HG02884 (cell line): ENCODE measurements at regions not wholly inside any gene's neighbourhood (a gene's known extent, or its start where the extent isn't known, plus 50 kb on each side); places are given as distances from the start of the nearest gene placed in this dataset.
A peak's percentile ranks its signal among the peaks of the same experiment; 100 is the strongest.
"Not testable (repeated sequence)": the region's sequence is repeated elsewhere in the genome, so short reads cannot be mapped to it uniquely, and the experiment has no call there.

Experiments used
- ATAC-seq: cut with Tn5 transposase; IDR thresholded peaks from one replicate; pipeline ENCODE4 v1.9.1; 2021; ENCODE audit warnings: mild to moderate bottlenecking, moderate library complexity; ENCODE audit not compliant: unreplicated experiment

DNA sequence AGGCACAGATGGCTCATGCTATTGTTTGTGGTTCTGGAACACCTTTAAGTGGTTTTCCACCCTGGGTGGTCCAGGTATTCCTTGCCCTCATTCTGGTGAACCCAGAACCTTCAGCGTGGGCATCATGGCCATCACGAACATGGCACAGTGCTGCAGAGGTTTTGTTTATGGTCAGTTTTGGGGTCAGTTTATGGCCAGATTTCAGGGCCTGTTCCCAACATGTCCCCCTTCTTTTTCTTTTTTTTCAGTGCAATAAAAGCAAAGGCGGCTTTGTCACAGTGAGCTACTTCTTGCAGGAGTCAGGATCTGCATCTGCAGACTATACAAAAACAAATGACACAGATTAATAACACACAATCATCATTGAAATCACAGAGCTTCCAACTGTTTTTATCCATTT lies 1085.0 kb upstream of the ALCAM start:
- ATAC-seq: no peak

DNA sequence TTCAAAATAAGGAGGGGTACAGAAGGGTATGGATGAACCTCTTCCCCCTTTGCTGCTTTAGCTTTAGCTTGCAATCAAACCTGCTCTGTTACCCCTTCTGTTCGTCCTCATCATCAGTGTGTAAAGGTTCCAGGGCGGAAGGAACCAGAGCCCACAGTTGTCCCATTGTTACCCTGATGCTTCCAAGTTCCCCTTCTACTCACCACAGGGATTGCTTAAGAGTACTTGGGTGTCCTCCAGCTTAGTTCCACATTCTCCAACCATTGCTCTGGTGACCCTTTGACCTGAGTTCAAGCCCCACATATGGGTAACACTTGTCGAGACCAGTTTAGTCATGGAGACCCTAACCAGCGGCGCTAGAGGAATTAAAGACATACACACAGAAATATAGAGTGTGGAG lies 1080.1 kb upstream of the ALCAM start:
- ATAC-seq: no peak

DNA sequence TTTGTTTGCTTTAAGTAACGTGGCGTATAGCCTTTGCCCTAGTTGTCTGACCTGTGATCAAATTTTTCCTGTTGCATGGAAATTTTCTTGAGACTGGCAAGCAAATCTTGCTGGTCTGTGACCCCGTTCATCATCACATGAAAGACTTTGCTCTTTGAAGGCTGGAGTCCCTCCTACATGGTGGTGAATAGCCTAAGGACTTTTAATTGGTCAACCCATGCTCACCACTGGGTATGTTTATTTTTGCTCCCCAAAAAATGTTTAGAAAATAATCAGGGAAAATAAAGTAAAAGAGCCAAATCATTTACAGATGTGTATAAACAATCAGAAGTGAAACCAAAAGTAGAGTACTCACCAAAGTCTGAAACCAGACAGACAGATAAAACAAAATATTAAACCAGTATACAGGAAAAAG lies 1075.3 kb upstream of the ALCAM start:
- peak; percentile 52 for ATAC-seq

DNA sequence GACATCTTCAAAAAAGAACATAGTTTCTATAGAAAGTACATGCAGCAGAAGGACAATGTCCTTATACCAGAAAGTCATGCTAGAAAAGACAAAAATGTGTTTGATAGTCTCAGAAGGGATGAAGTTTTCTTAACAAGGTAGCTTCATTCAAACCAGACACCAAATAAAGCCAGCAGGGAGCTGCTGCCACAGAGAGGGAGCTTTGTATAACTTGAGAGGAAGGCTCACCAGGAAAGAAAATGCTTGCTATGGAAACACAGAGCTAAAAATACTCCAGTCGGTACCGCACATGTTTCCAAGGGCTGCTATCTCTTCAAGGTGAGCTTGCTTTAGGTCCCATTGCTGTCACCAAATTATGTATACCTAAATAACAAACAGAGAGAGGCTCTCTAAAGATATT lies 1074.8 kb upstream of the ALCAM start:
- ATAC-seq: peak; percentile 22

DNA sequence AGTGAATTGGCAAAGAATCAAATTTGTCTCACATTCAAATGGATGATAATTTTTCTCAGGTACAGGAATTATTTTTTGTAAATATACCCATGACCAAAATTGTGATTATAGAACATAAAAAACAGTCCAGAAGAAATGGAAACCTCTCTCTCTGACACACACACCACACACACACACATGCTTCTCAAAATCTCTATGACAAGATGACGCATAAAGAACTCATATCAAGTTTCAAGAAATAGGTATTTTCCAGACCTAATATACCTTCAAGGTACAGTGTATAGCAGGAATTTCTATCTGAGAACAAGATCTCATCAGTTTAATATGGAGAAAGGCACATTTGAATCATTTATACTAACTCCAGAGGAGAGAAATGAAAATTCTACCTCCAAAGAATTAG lies 1069.1 kb upstream of the ALCAM start:
- no peak for ATAC-seq

DNA sequence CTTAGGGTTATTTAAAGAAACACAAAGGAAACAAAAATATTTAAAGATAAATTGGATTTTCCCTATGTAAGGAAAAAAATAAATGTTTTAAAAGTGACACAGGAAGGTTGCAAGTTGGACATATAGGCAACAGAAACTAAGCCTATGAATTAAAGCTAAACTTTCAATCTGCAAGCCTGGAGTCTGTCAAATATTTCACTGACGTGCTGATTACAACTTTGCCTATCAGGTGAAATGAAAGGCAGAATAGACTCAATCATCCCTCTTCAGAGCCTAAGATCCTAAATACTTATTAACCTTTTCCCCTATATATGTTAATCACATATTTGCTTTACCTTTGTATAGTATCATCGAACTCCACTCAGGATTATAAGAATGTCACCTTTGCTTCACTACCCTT lies 1068.0 kb upstream of the ALCAM start:
- no peak for ATAC-seq

DNA sequence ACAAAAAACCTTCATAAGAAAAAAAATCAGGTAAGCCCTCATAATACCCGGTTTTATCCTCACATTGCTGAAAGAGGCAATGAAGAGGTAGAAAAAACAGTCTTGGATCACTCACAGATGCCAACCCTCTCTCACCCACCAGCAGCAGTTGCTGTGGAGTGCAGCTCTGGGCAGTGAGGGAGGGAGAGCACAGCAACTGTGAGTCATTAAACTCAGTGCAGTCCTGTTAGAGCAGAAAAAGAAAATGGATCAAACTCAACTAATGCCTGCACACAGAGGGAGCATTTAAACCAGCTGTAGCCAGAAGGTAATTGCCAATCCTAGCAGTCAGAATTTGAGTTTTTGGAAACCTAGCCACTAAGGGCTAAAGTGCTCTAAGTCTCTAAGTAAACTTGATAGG lies 1050.6 kb upstream of the ALCAM start:
- ATAC-seq: no peak

DNA sequence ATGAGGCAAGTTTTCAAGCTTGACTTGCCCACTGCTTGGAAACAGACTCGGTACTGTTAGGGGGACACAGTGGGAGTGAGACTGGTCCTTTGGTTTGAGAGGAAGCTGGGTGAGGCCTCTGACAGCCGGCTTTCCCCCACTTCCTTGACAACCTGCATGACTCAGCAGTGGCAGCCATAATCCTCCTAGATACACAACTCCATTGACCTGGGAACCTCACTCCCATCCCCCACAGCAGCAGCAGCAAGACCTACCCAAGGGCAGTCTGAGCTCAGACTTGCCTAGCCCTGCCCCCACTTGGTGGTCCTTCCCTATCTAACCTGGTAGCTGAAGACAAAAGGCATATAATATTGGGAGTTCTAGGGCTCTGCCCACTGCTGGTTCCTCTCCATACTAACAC lies 1043.5 kb upstream of the ALCAM start:
- no peak for ATAC-seq

DNA sequence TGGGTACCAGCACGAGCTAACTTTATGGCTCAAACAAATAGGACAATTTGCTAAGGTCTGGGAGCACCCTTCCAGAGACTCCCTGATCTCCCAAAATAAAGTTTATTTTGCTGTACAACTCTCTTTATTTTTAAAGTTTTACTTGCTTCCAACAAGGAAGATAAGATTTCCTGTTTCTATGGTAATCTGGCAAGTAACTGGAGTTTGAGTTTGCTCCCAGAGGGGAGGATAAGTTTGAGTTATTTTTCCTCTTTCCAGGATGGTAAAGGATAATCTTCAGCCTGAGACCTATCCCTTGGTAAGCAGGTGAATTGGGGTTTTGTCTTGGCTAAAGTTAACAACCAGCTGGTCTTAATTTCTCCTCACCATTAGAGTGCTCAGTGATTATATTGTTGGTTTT lies 1019.4 kb upstream of the ALCAM start:
- ATAC-seq: no peak

DNA sequence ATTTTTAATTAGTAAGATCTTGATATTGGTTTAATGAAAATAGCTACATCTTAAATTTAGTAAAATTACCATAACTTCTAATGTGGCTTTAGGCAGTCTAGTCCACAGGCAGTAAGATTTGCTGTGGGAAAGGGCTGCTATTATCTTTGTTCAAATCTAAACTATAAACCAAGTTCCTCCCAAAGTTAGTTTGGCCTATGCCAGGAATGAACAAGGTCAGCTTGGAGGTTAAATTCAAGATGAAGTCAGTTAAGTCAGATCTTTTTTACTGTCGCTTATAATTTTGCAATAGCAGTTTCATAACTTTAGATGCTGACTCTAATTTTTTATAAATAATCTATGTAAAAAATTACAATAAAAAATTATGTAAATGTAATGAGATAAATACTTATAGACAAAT lies 1016.9 kb upstream of the ALCAM start:
- no peak for ATAC-seq

DNA sequence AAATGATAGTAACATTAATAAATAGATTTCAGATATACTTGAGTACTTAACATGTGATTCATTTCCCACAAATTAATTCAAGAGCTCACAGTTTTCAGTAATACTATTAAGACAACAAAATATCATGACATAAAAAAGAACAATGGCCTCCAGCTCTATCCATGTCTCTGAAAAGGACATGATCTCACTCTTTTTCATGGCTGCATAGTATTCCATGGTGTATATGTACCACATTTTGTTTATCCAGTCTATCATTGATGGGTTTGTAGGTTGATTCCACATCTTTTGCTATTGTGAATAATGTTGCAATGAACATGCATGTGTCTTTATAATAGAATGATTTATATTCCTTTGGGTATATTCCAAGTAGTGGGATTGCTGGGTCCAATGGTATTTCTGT lies 1012.8 kb upstream of the ALCAM start:
- no peak for ATAC-seq

DNA sequence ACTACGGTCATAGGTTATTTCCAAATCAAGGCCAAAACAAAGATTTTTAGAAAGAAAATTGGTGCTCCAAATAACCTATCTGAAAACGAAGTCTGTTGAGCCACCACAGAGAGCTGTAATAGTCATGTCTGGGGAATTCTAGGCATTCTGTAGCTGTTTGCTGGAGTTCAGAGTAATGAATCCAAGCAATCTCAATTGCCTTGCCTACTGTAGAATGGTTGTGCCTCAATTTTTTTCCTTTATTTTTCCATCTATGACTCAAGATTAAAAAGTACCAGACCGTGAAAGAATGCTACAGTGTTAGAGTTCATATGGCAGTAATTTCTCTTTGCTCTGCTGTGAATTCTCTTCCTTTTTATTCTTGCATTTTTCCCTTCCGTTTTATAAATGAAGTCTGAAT lies 1007.2 kb upstream of the ALCAM start:
- no peak for ATAC-seq

DNA sequence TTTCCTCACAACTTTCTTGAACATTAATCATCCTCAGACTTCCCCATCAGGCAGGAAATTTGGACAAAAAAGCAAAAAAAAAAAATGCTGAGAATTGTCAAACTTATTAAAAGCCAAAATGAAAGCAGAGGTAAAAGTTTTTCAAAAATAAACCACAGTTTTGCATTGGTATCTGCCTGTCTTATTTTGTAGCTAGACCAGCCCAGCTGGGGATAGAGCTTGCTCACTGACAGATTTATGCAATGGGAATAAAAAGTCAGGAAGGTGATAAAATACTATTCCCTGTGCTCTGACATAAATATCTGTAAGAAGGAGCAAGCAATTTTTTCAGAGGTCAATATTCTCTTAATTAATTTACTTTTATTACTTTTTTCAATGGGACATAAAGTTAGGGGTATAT lies 1006.7 kb upstream of the ALCAM start:
- ATAC-seq: no peak

DNA sequence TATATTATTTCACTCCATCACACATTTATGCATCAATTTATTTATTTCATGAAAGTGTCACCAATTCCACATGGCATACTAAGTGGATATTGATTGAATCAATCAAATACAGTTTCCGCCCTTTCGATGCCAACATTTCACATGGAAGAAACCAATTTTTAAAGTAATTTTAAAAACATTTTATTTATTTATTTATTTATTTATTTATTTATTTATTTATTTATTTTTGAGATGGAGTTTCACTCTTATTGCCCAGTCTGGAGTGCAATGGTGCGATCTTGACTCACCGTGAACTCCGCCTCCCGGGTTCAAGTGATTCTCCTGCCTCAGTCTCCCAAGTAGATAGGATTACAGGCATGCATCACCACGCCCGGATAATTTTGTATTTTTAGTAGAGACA lies 1005.0 kb upstream of the ALCAM start:
- not testable (repeated sequence) for ATAC-seq

DNA sequence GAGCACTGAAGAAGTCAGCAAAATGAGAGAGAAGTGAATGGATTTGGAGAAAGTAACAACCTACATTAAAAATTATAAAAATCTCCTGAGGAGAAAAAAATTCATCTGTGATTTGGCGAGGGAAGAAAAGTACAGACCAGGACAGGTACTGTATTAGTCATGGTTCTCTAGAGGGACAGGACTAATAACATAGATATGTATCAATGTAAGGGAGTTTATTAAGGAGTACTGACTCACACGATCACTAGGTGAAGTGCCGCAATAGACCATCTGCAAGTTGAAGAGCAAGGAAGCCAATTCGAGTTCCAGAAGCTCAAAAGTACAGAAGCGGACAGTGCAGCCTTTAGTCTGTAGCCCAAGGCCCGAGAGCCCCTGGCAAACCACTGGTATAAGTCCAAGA lies 1004.4 kb upstream of the ALCAM start:
- ATAC-seq: no peak

DNA sequence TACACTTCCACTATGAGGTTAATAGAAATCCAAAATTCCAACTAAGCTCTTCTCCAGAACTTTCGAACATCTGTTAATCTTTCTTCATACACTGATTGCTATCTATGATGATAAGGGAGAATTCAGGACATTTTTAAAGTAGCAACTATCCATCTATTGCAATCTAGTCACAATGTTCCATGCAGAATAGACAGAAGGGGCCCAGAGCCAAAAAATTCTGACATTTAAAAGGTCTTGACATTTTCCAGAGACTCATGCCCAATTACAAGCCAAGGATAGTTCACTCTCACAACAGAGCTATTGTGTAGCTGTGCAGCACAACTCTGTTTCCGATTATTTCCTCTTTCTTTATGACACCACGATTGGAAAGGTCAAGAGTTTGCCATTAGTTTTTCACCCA lies 999.7 kb upstream of the ALCAM start:
- ATAC-seq: no peak

DNA sequence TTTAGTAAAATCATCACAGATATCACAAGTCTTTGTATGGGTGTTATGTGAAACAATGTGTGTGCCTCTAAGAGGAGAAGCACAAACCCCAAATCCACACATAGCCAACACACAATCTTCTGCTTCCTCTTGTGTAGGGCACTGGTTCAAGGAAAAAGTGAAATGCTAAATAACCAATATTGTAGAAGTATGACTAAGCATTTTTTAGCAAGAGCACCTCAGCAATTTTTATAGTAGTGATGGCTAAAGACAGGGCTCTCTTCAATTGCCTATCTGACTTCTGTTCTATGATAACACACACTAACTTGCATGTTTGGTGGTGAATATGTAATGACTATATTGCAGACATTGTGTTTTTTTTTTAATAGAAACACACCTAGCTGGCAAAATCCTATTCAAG lies 997.9 kb upstream of the ALCAM start:
- ATAC-seq: no peak

DNA sequence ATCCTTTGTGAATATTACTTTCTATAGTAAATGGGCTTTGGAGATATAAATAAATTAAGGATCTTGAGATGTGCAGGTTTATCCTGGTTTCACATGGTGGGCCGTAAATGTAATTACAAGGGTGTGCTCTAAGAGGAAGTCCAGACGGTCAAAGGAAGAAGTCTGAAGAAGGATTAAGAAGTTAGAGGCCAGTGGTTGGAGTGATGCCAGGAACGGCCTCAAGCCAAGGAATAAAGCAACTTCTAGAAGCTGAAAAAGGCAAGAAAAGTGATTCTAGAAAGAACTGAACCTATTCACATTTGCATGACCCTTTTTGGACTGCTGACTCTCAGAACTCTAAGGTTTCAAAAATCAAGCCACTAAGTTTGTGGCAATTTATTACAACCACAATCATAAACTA lies 981.3 kb upstream of the ALCAM start:
- no peak for ATAC-seq

DNA sequence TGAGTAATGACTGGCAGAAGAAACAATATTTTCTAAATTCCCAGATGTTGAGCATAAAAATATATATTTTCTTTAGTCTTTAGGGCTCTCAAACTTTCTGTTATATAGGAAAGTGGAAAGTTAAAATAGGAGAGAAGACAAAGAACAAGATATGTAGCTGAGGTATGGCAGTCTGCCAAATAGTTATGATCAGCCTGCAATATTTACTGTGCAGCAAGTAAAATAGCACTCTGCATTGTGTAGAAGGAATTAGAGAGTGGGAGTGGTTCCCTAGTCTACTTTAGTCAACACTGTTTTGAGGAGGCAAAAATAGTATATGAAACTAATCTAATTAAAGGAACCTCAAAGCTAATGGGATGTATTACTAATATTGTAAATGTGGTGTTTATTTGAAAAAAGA lies 978.1 kb upstream of the ALCAM start:
- ATAC-seq: no peak

DNA sequence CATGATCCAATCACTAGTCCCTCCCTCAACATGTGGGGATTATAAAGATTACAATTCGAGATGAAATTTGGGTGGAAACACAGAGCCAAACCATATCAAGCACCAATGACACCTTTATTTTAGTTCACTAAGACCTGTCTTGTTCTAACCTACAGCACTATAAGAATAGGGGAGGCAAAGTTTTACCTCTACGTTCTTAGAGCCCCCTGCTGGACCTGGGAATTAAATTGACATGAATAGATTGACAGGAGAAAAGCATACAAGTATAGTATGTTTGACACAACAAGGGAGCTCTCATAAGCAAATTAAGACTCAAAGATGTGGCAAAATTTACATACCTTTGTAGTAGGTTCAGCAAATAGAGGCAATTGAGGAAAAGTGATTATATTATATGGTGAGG lies 974.4 kb upstream of the ALCAM start:
- no peak for ATAC-seq

DNA sequence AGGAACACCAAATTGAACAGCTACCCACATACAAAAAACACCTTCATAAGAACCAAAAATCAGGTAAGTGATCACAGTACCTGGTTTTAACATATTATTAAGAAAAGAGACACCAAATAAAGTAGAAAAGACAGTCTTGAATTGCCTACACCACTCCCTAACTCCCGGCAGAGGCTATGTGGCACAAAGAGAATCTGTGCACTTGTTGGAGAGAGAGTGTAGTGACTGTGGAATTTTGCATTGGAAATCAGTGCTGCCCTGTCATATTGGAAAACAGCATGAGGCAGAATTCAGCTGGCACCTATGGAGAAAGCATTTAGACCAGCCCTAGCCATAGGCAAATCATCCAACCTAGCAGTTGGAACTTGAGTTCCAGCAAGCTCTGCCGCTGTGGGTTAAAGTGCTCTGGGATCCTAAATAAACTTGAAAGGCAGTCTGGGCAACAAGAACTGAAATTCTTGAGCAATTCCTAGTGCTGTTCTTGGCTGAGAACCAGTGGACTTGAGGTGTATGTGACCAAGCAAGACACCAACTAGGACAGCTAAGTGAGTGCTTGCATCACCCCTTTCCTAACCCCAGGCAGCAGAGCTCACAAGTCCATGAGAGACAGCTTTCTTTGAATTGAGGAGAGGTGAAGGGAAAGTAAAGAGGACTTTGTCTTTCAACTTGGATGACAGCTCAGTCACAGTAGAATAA lies 969.6 kb upstream of the ALCAM start:
- ATAC-seq: no peak

DNA sequence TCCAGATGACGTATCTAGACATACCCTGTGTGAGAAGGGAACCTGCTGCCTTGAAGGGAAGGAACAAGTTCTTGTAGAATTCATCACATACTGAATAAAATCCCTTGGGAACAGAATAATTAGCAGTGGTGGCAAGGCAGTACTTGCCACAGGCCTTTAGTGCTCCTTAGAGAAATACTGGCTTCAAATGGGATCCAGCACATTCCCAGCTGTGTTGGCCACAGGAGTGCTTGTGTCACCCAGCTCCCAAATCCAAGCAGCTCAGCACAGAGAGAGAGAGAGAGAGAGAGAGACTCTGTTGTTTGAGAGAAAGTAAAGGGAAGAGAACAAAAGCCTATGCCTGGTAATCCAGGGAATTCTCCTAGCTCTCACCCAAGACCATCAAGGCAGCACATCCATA lies 969.0 kb upstream of the ALCAM start:
- no peak for ATAC-seq

DNA sequence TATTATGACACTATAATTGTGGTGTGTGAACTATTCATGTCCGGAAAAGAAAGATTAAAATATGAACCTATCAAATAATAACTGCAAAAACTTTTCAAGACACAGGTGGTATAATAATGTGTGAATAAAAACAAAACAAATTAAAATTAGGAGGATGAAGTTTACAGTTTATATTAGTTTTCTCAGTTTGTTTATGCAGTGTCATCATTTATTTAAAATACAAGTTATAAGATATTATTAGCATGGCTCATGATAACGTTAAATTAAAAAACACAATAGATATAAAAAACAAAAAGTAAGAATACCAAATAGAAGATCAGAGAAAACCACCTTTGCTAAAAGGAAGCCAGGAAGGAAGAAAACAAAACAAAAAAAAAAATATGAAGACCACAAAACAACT lies 963.8 kb upstream of the ALCAM start:
- no peak for ATAC-seq

DNA sequence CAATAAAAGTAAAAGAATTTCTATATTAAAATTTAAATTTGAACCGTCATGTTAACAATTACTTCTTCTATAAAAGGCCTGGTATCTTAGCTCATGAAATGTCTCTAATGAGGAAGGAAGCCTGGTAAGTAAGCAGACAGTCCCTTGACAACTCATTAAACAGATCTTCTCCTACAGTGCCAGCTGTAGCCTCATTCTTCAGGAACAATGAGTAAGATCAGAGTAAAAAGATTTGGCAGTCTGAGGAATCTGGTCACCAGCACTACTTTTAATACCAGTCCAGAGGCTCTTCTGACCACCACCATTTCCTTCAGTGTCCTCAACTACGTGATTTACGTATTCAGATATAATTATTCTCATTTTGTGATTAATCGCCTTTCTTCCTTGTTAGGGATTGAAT lies 955.0 kb upstream of the ALCAM start:
- ATAC-seq: no peak
